Tibial artery (tissue), 4 donors: ENCODE measurements at regions not wholly inside any gene's neighbourhood (a gene's known extent, or its start where the extent isn't known, plus 50 kb on each side); places are given as distances from the start of the nearest gene placed in this dataset.

Source experiments
- DNase-seq, 2 donors: peaks; one replicate each; pipeline ENCODE4 v3.0.0-alpha.2; 2019
- H3K27ac ChIP-seq, 2 donors: fragments of 200-600 bp; sonication (generic) in 1 of 2; 1 replicate in 1 of 2; 2 replicates in 1 of 2; pipeline ENCODE4 v1.5.1; 2018 to 2019; ENCODE audit warnings: mild to moderate bottlenecking in 1 of 2
- H3K27me3 ChIP-seq, 2 donors: fragments of 200-600 bp; sonication (generic) in 1 of 2; one replicate each; pipeline versions ENCODE4 v1.5.1 to v1.6.0; 2016 to 2019
- H3K36me3 ChIP-seq, 3 donors: fragments of 200-600 bp; sonication (generic) in 2 of 3; one replicate each; pipeline ENCODE4 v1.5.1; 2016 to 2019; ENCODE audit warnings: mild to moderate bottlenecking in 2 of 3
- H3K4me1 ChIP-seq, 4 donors: fragments of 200-600 bp; sonication (generic) in 2 of 4; 1 replicate in 3 of 4; 2 replicates in 1 of 4; pipeline ENCODE4 v1.5.1; 2016 to 2019
- H3K4me3 ChIP-seq, 2 donors: fragments of 200-600 bp; sonication (generic) in 1 of 2; 1 replicate in 1 of 2; 2 replicates in 1 of 2; pipeline ENCODE4 v1.5.1; 2018 to 2019; ENCODE audit warnings: mild to moderate bottlenecking in 2 of 2
- H3K9me3 ChIP-seq, 3 donors: fragments of 200-600 bp; sonication (generic) in 1 of 3; one replicate each; pipeline ENCODE4 v1.5.1; 2016 to 2019
- CTCF ChIP-seq, 2 experiments: fragments of 200-600 bp in 1 of 2; fragments of 450-650 bp in 1 of 2; IDR thresholded peaks; one replicate each; pipeline ENCODE4 v1.5.1; 2017 to 2019; ENCODE audit warnings: antibody characterized with exemption in 2 of 2, mild to moderate bottlenecking in 1 of 2, moderate library complexity in 1 of 2
- intact Hi-C: fragments of 100-400 bp; cut with DNase I; formaldehyde crosslinking; loops from one replicate; pipeline ENCODE4 v1.15.0; 2023; ENCODE audit warnings: low total_unique reads

DNA sequence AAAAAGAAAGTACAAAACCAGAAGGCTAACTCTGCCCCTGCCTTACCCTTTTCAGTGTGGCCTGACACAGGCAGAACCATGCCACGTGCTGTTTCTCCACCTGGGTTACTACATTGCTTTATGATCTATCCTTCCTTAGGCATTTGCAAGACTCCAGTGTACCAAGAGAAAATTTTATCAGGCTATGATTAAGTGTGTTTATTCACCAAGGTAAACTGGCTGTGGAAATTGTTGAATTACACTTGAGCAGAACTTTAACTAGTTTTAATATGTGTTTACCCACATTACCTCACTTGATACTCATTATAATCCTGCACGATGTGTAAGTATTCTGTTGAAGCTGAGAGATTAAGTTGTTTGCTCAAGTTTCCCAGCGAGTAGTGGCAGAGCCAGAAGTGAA is 129.7 kb upstream of the MYOCD start:
- intact Hi-C loops: no loop called here
- H3K4me1 ChIP-seq: no peaks in the 10 kb centered on the region
- no peak overlapping the region for H3K4me3 ChIP-seq
- no peaks in the 10 kb centered on the region for H3K27me3 ChIP-seq
- no peak for DNase-seq
- H3K36me3 ChIP-seq: no peaks in the 10 kb centered on the region
- H3K27ac ChIP-seq: no peak overlapping the region
- H3K9me3 ChIP-seq: no peaks in the 10 kb centered on the region
- no peak for TF ChIP-seq CTCF (IDR thresholded peaks at IDR 0.05)

DNA sequence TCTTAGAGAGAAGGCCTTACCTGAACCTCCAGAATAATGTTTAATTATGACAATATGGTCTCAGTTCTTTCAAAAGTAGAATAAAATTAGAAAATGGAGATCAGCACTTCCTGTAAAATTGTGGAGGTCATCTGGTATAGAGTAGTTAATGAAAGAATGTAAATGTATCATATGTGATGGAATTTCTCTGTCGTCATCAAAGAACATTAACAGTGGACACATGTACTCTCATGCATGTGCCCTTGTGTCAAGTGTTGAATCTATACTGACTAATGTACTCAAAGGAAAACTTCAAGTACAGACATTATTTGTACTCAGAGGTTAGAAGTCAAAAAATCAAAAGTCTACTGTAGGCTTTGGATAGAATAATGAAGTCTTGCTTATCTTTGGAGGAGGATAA is 129.2 kb upstream of the MYOCD start:
- no peak for TF ChIP-seq CTCF (IDR thresholded peaks at IDR 0.05)
- no peak overlapping the region for H3K4me3 ChIP-seq
- no peaks in the 10 kb centered on the region for H3K4me1 ChIP-seq
- no peak overlapping the region for H3K27ac ChIP-seq
- H3K27me3 ChIP-seq: no peaks in the 10 kb centered on the region
- H3K9me3 ChIP-seq: no peaks in the 10 kb centered on the region
- intact Hi-C loops: no loop called here
- H3K36me3 ChIP-seq: no peaks in the 10 kb centered on the region
- DNase-seq: no peak

DNA sequence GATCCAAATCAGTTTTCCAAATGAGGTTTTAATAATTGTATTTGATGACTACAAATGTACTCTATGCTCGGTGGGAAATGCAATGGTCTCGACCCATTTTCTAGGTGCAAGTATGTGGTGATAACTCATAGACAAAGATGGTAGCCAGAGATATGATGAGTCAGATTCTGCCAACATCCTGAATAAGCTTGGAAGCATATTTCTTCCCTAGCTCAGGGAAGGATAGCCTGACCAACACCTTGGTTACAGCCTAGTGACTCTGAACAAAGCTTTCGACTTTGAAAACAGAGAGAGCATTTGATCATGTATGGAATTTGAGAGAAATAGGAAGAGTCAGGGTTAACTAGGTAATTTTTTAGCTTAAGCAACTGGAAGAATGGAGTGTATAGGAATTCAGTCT is 128.3 kb upstream of the MYOCD start:
- Histone ChIP-seq H3K27ac (no peak overlapping the region), H3K4me1 (no peaks in the 10 kb centered on the region), H3K9me3 (no peaks in the 10 kb centered on the region), H3K4me3 (no peak overlapping the region), H3K36me3 (no peaks in the 10 kb centered on the region), H3K27me3 (no peaks in the 10 kb centered on the region)
- no peak for DNase-seq
- intact Hi-C loops: no loop called here
- TF ChIP-seq CTCF (IDR thresholded peaks at IDR 0.05): no peak

- Histone ChIP-seq H3K4me1 (no peaks in the 10 kb centered on the region), H3K4me3 (no peak overlapping the region), H3K9me3 (no peaks in the 10 kb centered on the region), H3K27ac (no peak overlapping the region), H3K36me3 (no peaks in the 10 kb centered on the region), H3K27me3 (no peaks in the 10 kb centered on the region)
- intact Hi-C loops: no loop called here
- TF ChIP-seq CTCF (IDR thresholded peaks at IDR 0.05): no peak
- DNase-seq: no peak
These were observed 127.7 kb upstream of the MYOCD start for GRCh38 chr17:12538003-12538402.

DNA sequence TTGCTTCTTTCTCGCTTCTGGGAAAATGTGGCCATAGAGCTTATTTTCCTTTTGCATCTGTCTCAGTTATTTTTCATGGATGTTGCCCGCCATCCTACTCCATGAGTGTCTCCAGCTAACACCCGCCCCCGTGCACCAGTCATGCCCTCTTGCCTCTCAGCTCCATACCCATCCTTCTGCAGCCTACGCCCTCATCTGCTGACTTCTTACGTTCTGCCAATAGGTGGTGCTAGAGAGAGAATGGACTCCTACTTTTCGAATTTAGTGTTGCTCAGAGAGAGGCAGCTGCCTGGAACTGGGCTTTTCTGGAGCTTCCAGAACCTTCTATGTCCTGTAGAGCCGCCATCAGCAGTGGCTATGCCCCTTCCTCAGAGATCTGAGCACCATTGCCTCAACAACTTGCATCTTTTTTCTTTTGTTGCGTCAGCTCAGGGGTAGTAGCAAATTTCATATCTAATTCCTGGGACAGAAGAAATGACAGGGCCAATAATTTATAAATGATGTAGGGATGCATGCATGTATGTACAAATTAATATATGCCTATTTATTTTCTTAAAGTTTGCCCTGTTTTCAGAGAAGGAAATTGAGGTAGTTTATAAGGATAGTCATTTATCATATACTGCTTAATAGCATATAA is 119.7 kb upstream of the MYOCD start:
- Histone ChIP-seq H3K9me3 (no peaks in the 10 kb centered on the region), H3K27me3 (no peaks in the 10 kb centered on the region), H3K36me3 (no peaks in the 10 kb centered on the region), H3K4me3 (no peak overlapping the region), H3K27ac (no peak overlapping the region), H3K4me1 (peaks cover 0 to 35% (median 5%) of the 10 kb centered on the region in 4 donors)
- peak; percentile 75 to 81 for TF ChIP-seq CTCF (IDR thresholded peaks at IDR 0.05)
- peak; percentile 31 to 68 for DNase-seq
- intact Hi-C loops: loop anchor here (5.0 kb wide), 3 partner anchors 121 to 456 kb away; partner anchors contain the start of gene MYOCD

DNA sequence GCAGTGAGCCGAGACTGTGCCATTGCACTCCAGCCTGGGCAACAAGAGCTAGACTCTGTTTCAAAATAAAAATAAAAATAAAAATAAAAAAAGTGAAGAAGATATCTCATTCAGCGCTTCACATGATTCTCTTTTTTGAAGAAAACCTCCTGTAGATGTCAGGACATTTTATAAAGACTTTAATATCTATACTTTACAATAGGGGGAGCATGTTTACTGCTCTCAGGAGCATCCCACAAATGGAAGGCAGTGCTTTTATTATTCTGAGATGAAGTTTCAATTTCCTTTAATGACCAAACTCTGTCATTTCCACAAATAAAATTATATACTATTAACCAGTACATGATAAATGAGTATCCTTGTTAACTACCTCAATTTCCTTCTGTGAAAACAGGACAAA is 118.7 kb upstream of the MYOCD start:
- Histone ChIP-seq H3K27me3 (no peaks in the 10 kb centered on the region), H3K4me1 (peaks cover 0 to 45% (median 5%) of the 10 kb centered on the region in 4 donors), H3K4me3 (no peak overlapping the region)

More for the DNA sequence above, 118.7 kb upstream of the MYOCD start:
- Histone ChIP-seq H3K27ac (no peak overlapping the region), H3K9me3 (no peaks in the 10 kb centered on the region), H3K36me3 (no peaks in the 10 kb centered on the region)
- no peak for TF ChIP-seq CTCF (IDR thresholded peaks at IDR 0.05)
- intact Hi-C loops: loop anchor here (5.0 kb wide), 3 partner anchors 120 to 455 kb away; partner anchors contain the start of gene MYOCD
- DNase-seq: no peak
